Erythroblast (primary cell): ENCODE measurements at regions not wholly inside any gene's neighbourhood (a gene's known extent, or its start where the extent isn't known, plus 50 kb on each side); places are given as distances from the start of the nearest gene placed in this dataset.

Experiments
- GATA1 ChIP-seq: IDR thresholded peaks from 2 replicates; pipeline ENCODE4 v1.6.1; 2011; ENCODE audit warnings: low read depth, mild to moderate bottlenecking, control low read depth, low read length, moderate library complexity
- POLR2A ChIP-seq: IDR thresholded peaks from 2 replicates; pipeline ENCODE4 v1.6.1; 2011; ENCODE audit warnings: mild to moderate bottlenecking, low read length

GRCh38 chr13:78816154-78816553, 157.2 kb upstream of the OBI1 start:
- TF ChIP-seq POLR2A, result no peak
- TF ChIP-seq GATA1, result no peak
